ENCODE measurements at regions not wholly inside any gene's neighbourhood (a gene's known extent, or its start where the extent isn't known, plus 50 kb on each side); places are given as distances from the start of the nearest gene placed in this dataset.

DNA sequence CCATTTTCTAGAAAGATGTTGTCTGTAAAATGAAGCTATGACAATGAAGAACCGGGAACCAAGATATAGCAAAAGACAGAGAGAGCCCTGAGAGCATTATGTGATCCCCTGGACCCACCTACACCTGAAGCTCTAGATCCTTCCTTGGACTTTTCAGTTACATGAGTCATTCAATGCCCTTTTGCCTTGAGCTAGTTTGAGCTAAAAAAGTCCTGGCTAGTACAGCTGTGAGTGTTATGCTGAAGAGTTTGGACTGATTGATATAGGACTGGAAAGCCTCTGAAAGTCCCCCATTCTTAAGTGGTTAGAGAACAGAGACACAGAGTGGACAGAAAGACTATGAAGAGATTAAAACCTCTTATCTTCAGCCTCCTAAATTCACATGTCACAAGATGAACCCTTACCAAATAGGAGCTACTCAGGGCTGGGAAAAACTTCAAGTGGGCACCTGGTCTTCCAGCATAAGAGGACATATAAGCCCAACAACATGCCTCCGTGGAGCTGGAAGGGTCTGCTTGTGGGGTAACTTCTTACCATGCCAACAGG is 386.8 kb upstream of the NFE2L3 start:
- TF ChIP-seq, protein P1, sequence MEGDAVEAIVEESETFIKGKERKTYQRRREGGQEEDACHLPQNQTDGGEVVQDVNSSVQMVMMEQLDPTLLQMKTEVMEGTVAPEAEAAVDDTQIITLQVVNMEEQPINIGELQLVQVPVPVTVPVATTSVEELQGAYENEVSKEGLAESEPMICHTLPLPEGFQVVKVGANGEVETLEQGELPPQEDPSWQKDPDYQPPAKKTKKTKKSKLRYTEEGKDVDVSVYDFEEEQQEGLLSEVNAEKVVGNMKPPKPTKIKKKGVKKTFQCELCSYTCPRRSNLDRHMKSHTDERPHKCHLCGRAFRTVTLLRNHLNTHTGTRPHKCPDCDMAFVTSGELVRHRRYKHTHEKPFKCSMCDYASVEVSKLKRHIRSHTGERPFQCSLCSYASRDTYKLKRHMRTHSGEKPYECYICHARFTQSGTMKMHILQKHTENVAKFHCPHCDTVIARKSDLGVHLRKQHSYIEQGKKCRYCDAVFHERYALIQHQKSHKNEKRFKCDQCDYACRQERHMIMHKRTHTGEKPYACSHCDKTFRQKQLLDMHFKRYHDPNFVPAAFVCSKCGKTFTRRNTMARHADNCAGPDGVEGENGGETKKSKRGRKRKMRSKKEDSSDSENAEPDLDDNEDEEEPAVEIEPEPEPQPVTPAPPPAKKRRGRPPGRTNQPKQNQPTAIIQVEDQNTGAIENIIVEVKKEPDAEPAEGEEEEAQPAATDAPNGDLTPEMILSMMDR (conservative IDR thresholded peaks at IDR 0.05; ENCODE audit: low read depth, low read length), result no peak
- no peak for TF ChIP-seq EZH2phosphoT487 (IDR thresholded peaks at IDR 0.05; ENCODE audit: borderline replicate concordance, low read length)

Measured in PC-3 (cell line).